RWPE1 (cell line): ENCODE measurements at regions not wholly inside any gene's neighbourhood (a gene's known extent, or its start where the extent isn't known, plus 50 kb on each side); places are given as distances from the start of the nearest gene placed in this dataset.

Experiments
- CTCF ChIA-PET: fragments of 350-600 bp; sonication (Branson Sonifier 250); formaldehyde crosslinking; extraction: SDS; loops from one replicate; lab custom pipeline; 2021; lab: Yijun Ruan, JAX
- POLR2A ChIA-PET: fragments of 400-600 bp; formaldehyde crosslinking; extraction: SDS; loops from one replicate; lab custom pipeline; 2020; ENCODE audit warnings: antibody characterized with exemption; ENCODE audit not compliant: low non-redundant PET; lab: Yijun Ruan, JAX
- DNase-seq: peaks from one replicate; pipeline ENCODE4 v3.0.0; 2012; ENCODE audit warnings: low spot score
- H3K27ac ChIP-seq: fragments of 450-650 bp; 2 replicates; pipeline ENCODE4 v1.5.1; 2017
- CTCF ChIP-seq: fragments of 450-650 bp; conservative IDR thresholded peaks from 2 replicates; pipeline ENCODE4 v1.5.1; 2017; ENCODE audit warnings: low read depth, mild to moderate bottlenecking

GRCh38 chr3:144375088-144375487 is 403.5 kb downstream of the DIPK2A start:
- TF ChIP-seq CTCF = no peak
- POLR2A ChIA-PET = no interaction called here
- CTCF ChIA-PET = interaction anchor here (0.7 kb wide), 1 partner anchor 15 kb away, joined by 3 read pairs; no protein-coding TSS in a partner anchor
- H3K27ac ChIP-seq = no peak overlapping the region
- DNase-seq = no peak

- TF ChIP-seq CTCF = no peak
- ChIA-PET POLR2A (no interaction called here), CTCF (no interaction called here)
- no peak for DNase-seq
- no peak overlapping the region for H3K27ac ChIP-seq
Measured at GRCh38 chr3:144380849-144381248, 409.2 kb downstream of the DIPK2A start.

GRCh38 chr3:144381607-144382006 is 410.0 kb downstream of the DIPK2A start:
- no peak for TF ChIP-seq CTCF
- ChIA-PET CTCF (interaction anchor here (0.9 kb wide), 1 partner anchor 24 kb away, joined by 3 read pairs; no protein-coding TSS in a partner anchor), POLR2A (no interaction called here)
- peak; percentile 57 for DNase-seq
- H3K27ac ChIP-seq = no peak overlapping the region

GRCh38 chr3:144384241-144384979 is 412.8 kb downstream of the DIPK2A start:
- no peak for TF ChIP-seq CTCF
- no peak overlapping the region for H3K27ac ChIP-seq
- DNase-seq = no peak
- POLR2A ChIA-PET = no interaction called here
- CTCF ChIA-PET = no interaction called here

- POLR2A ChIA-PET = no interaction called here
- CTCF ChIA-PET = interaction anchor here (0.6 kb wide), 1 partner anchor 628 kb away, joined by 3 read pairs; no protein-coding TSS in a partner anchor
Measured at GRCh38 chr3:144390786-144391185, 419.2 kb downstream of the DIPK2A start.

GRCh38 chr3:144391236-144391635 is 419.6 kb downstream of the DIPK2A start:
- CTCF ChIA-PET = interaction anchor here (0.6 kb wide), 1 partner anchor 628 kb away, joined by 3 read pairs; no protein-coding TSS in a partner anchor
- POLR2A ChIA-PET = no interaction called here

More at GRCh38 chr3:144390786-144391185, 419.2 kb downstream of the DIPK2A start:
- no peak overlapping the region for H3K27ac ChIP-seq
- DNase-seq = no peak
- TF ChIP-seq CTCF = no peak

More at GRCh38 chr3:144391236-144391635, 419.6 kb downstream of the DIPK2A start:
- DNase-seq = no peak
- H3K27ac ChIP-seq = no peak overlapping the region
- TF ChIP-seq CTCF = no peak
